HCT116 (cell line): ENCODE measurements at regions not wholly inside any gene's neighbourhood (a gene's known extent, or its start where the extent isn't known, plus 50 kb on each side); places are given as distances from the start of the nearest gene placed in this dataset.

Experiments used
- ATAC-seq: fragments of 200-7000 bp; cut with Tn5 transposase; 2 replicates; pipeline ENCODE4 v1.9.1; 2020; ENCODE audit warnings: mild to moderate bottlenecking, moderate library complexity
- BruUV-seq: library from RNA; stranded (reverse); fragments of 400-500 nt; replicated peaks from 2 replicates; lab custom pipeline; 2021; lab: Mats Ljungman, UMichigan
- CTCF ChIA-PET: fragments of 300-600 bp; sonication (Branson Sonifier 250); formaldehyde crosslinking; loops from one replicate; lab custom pipeline; 2021; ENCODE audit warnings: antibody characterized with exemption; lab: Charles Lee
- POLR2A ChIA-PET: fragments of 300-600, 350-600 bp; sonication (Branson Sonifier 250); formaldehyde crosslinking; loops from one replicate; lab custom pipeline; 2021; ENCODE audit warnings: antibody characterized with exemption; lab: Charles Lee
- RAD21 ChIA-PET, 2 experiments: fragments of 300-600 bp; sonication (Branson Sonifier 250); formaldehyde crosslinking; loops; one replicate each; lab custom pipeline; 2023; ENCODE audit warnings: low total read pairs in 2 of 2; ENCODE audit not compliant: uncharacterized antibody in 2 of 2, unreplicated experiment in 2 of 2, low non-redundant PET in 1 of 2; lab: Charles Lee
- DNase-seq: peaks from one replicate; pipeline ENCODE4 v3.0.0-alpha.2; 2010; ENCODE audit warnings: low read depth, low spot score
- H2AFZ ChIP-seq: fragments of 200-600 bp; shearing (Covaris generic), sonication (generic); 2 replicates; pipeline ENCODE4 v1.6.1; 2017; ENCODE audit warnings: low read depth, mixed run types, mixed read lengths, antibody characterized with exemption, low read length; ENCODE audit not compliant: poor library complexity, severe bottlenecking
- H3K27ac ChIP-seq: 2 replicates; pipeline ENCODE4 v1.5.1; 2012; ENCODE audit warnings: low read depth, low read length
- H3K27me3 ChIP-seq: fragments of 200-600 bp; sonication (generic); 2 replicates; pipeline ENCODE4 v1.6.1; 2016; ENCODE audit warnings: mixed run types, low read length, mixed read lengths; ENCODE audit not compliant: insufficient read depth
- H3K36me3 ChIP-seq, 2 experiments: fragments of 200-500 bp in 1 of 2; fragments of 200-600 bp in 1 of 2; sonication (Bioruptor generic) in 1 of 2; sonication (generic) in 1 of 2; 2 replicates each; pipeline versions ENCODE4 v1.5.1 to v1.6.1; 2014 to 2016; ENCODE audit warnings: low read length in 2 of 2, inconsistent platforms in 1 of 2, mixed read lengths in 1 of 2, mixed run types in 1 of 2; ENCODE audit not compliant: insufficient read depth in 2 of 2, control insufficient read depth in 1 of 2
- H3K4me1 ChIP-seq, 2 experiments: fragments of 200-600 bp in 1 of 2; sonication (generic) in 1 of 2; 2 replicates each; pipeline versions ENCODE4 v1.5.1 to v1.6.1; 2012 to 2017; ENCODE audit warnings: low read length in 2 of 2, inconsistent platforms in 1 of 2, mild to moderate bottlenecking in 1 of 2, mixed read lengths in 1 of 2, mixed run types in 1 of 2, moderate library complexity in 1 of 2; ENCODE audit not compliant: insufficient read depth in 2 of 2, control insufficient read depth in 1 of 2
- H3K4me2 ChIP-seq: fragments of 200-600 bp; sonication (generic); 2 replicates; pipeline ENCODE4 v1.6.1; 2017; ENCODE audit warnings: mixed run types, low read length, mixed read lengths
- H3K4me3 ChIP-seq, 2 experiments: fragments of 200-600 bp in 1 of 2; sonication (generic) in 1 of 2; replicated peaks in 1 of 2; 2 replicates each; pipeline ENCODE4 v1.5.1; 2011 to 2016; ENCODE audit warnings: low read length in 2 of 2, control low read depth in 1 of 2, low read depth in 1 of 2, mild to moderate bottlenecking in 1 of 2, mixed read lengths in 1 of 2, mixed run types in 1 of 2
- H3K79me2 ChIP-seq: fragments of 200-600 bp; sonication (generic); 2 replicates; pipeline ENCODE4 v1.6.1; 2017; ENCODE audit warnings: mild to moderate bottlenecking, mixed run types, low read length, moderate library complexity, mixed read lengths; ENCODE audit not compliant: insufficient read depth
- H3K9ac ChIP-seq: fragments of 200-600 bp; sonication (generic); 2 replicates; pipeline ENCODE4 v1.6.1; 2016; ENCODE audit warnings: low read length, mixed read lengths
- H3K9me2 ChIP-seq: fragments of 200-600 bp; sonication (generic), shearing (Covaris generic); 2 replicates; pipeline ENCODE4 v1.6.1; 2017; ENCODE audit warnings: mixed run types, mild to moderate bottlenecking, moderate library complexity; ENCODE audit not compliant: insufficient read depth
- H3K9me3 ChIP-seq, 2 experiments: fragments of 200-500 bp in 1 of 2; fragments of 200-600 bp in 1 of 2; sonication (Bioruptor generic) in 1 of 2; sonication (generic) in 1 of 2; 2 replicates each; pipeline ENCODE4 v1.6.1; 2014 to 2017; ENCODE audit warnings: low read length in 2 of 2, mixed read lengths in 2 of 2, inconsistent platforms in 1 of 2, low read depth in 1 of 2, mild to moderate bottlenecking in 1 of 2, mixed run types in 1 of 2, moderate library complexity in 1 of 2; ENCODE audit not compliant: control insufficient read depth in 1 of 2, insufficient read depth in 1 of 2
- H4K20me1 ChIP-seq: fragments of 200-600 bp; sonication (generic), shearing (Covaris generic); 2 replicates; pipeline ENCODE4 v1.6.1; 2017; ENCODE audit warnings: mixed run types, mild to moderate bottlenecking, moderate library complexity; ENCODE audit not compliant: insufficient read depth
- ATF3 ChIP-seq: IDR thresholded peaks from 2 replicates; pipeline ENCODE4 v1.6.1; 2012
- ELF1 ChIP-seq: IDR thresholded peaks from 2 replicates; pipeline ENCODE4 v1.6.1; 2012; ENCODE audit warnings: low read depth, borderline replicate concordance
- EZH2 ChIP-seq: fragments of 200-600 bp; sonication (generic); IDR thresholded peaks from 2 replicates; pipeline ENCODE4 v1.6.1; 2017; ENCODE audit warnings: antibody characterized with exemption, mixed run types
- JUND ChIP-seq: IDR thresholded peaks from 2 replicates; pipeline ENCODE4 v1.6.1; 2012
- MAX ChIP-seq: IDR thresholded peaks from 2 replicates; pipeline ENCODE4 v1.6.1; 2012
- POLR2A ChIP-seq: IDR thresholded peaks from 2 replicates; pipeline ENCODE4 v1.7.0; 2011; ENCODE audit warnings: borderline replicate concordance; ENCODE audit not compliant: insufficient read depth, insufficient read length; ENCODE audit errors: extremely low read depth
- POLR2AphosphoS5 ChIP-seq: IDR thresholded peaks from 2 replicates; pipeline ENCODE4 v1.6.1; 2011; ENCODE audit warnings: mild to moderate bottlenecking, low read depth, low read length, moderate library complexity
- YY1 ChIP-seq: IDR thresholded peaks from 2 replicates; pipeline ENCODE4 v1.6.1; 2011; ENCODE audit warnings: low read length, low read depth, moderate library complexity, mild to moderate bottlenecking; ENCODE audit not compliant: insufficient replicate concordance; ENCODE audit errors: extremely low read depth
- intact Hi-C: fragments of 100-400 bp; cut with micrococcal nuclease; formaldehyde crosslinking; loops from 2 replicates; pipeline ENCODE4 v1.10.0; 2022
- TF ChIP-seq, protein P1 (sequence below), 3 experiments: fragments of 200-600 bp in 1 of 3; sonication (generic) in 1 of 3; IDR thresholded peaks in 2 of 3; conservative IDR thresholded peaks in 1 of 3; 2 replicates each; pipeline ENCODE4 v1.5.1; 2012 to 2017; ENCODE audit warnings: low read depth in 2 of 3, low read length in 2 of 3, antibody characterized with exemption in 1 of 3, borderline replicate concordance in 1 of 3, control low read depth in 1 of 3, mild to moderate bottlenecking in 1 of 3, mixed read lengths in 1 of 3, mixed run types in 1 of 3, moderate library complexity in 1 of 3; ENCODE audit not compliant: insufficient read depth in 1 of 3
- TF ChIP-seq, protein P2 (sequence below): IDR thresholded peaks from 2 replicates; pipeline ENCODE4 v1.6.1; 2012; ENCODE audit warnings: low read depth

- Histone ChIP-seq H4K20me1 (no peaks in the 10 kb centered on the region), H3K79me2 (no peaks in the 10 kb centered on the region), H3K9me2 (no peaks in the 10 kb centered on the region), H3K27ac (no peak overlapping the region), H3K4me2 (no peak overlapping the region), H3K4me1 (no peaks in the 10 kb centered on the region), H2AFZ (no peak overlapping the region), H3K4me3 (no peak overlapping the region), H3K27me3 (no peaks in the 10 kb centered on the region), H3K9ac (no peak overlapping the region), H3K36me3 (no peaks in the 10 kb centered on the region), H3K9me3 (peaks cover 3 to 14% of the 10 kb centered on the region in 2 experiments; a peak in 2 of 4 replicates)
- ATAC-seq = no peak
- no peak for DNase-seq
- ChIA-PET RAD21 (no interaction called here), POLR2A (no interaction called here), CTCF (no interaction called here)
- intact Hi-C loops = no loop called here
- TF ChIP-seq POLR2AphosphoS5 (no peak), JUND (no peak), ELF1 (no peak), POLR2A (no peak), EZH2 (no peak), ATF3 (no peak), MAX (no peak), YY1 (no peak)
- TF ChIP-seq, protein P1, sequence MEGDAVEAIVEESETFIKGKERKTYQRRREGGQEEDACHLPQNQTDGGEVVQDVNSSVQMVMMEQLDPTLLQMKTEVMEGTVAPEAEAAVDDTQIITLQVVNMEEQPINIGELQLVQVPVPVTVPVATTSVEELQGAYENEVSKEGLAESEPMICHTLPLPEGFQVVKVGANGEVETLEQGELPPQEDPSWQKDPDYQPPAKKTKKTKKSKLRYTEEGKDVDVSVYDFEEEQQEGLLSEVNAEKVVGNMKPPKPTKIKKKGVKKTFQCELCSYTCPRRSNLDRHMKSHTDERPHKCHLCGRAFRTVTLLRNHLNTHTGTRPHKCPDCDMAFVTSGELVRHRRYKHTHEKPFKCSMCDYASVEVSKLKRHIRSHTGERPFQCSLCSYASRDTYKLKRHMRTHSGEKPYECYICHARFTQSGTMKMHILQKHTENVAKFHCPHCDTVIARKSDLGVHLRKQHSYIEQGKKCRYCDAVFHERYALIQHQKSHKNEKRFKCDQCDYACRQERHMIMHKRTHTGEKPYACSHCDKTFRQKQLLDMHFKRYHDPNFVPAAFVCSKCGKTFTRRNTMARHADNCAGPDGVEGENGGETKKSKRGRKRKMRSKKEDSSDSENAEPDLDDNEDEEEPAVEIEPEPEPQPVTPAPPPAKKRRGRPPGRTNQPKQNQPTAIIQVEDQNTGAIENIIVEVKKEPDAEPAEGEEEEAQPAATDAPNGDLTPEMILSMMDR (IDR thresholded peaks at IDR 0.05 in 2 of 3, conservative IDR thresholded peaks at IDR 0.05 in 1 of 3; ENCODE audit: borderline replicate concordance in 1 of 3, insufficient read depth in 1 of 3, low read depth in 2 of 3, low read length in 2 of 3) = no peak
- TF ChIP-seq, protein P2, sequence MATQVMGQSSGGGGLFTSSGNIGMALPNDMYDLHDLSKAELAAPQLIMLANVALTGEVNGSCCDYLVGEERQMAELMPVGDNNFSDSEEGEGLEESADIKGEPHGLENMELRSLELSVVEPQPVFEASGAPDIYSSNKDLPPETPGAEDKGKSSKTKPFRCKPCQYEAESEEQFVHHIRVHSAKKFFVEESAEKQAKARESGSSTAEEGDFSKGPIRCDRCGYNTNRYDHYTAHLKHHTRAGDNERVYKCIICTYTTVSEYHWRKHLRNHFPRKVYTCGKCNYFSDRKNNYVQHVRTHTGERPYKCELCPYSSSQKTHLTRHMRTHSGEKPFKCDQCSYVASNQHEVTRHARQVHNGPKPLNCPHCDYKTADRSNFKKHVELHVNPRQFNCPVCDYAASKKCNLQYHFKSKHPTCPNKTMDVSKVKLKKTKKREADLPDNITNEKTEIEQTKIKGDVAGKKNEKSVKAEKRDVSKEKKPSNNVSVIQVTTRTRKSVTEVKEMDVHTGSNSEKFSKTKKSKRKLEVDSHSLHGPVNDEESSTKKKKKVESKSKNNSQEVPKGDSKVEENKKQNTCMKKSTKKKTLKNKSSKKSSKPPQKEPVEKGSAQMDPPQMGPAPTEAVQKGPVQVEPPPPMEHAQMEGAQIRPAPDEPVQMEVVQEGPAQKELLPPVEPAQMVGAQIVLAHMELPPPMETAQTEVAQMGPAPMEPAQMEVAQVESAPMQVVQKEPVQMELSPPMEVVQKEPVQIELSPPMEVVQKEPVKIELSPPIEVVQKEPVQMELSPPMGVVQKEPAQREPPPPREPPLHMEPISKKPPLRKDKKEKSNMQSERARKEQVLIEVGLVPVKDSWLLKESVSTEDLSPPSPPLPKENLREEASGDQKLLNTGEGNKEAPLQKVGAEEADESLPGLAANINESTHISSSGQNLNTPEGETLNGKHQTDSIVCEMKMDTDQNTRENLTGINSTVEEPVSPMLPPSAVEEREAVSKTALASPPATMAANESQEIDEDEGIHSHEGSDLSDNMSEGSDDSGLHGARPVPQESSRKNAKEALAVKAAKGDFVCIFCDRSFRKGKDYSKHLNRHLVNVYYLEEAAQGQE = no peak
- BruUV-seq = no TSS peak
Measured at GRCh38 chr18:42641996-42642395, 473.5 kb downstream of the RIT2 start.
